Loucy (cell line): ENCODE measurements at regions not wholly inside any gene's neighbourhood (a gene's known extent, or its start where the extent isn't known, plus 50 kb on each side); places are given as distances from the start of the nearest gene placed in this dataset.

ENCODE experiments used
- H2AFZ ChIP-seq: fragments of 200-600 bp; sonication (generic); 2 replicates; pipeline ENCODE4 v1.6.0; 2016; ENCODE audit warnings: antibody characterized with exemption, mild to moderate bottlenecking, low read length, moderate library complexity
- H3F3A ChIP-seq: fragments of 200-600 bp; 2 replicates; pipeline ENCODE4 v1.6.0; 2016; ENCODE audit warnings: antibody characterized with exemption, low read depth, mild to moderate bottlenecking
- H3K27me3 ChIP-seq: fragments of 200-600 bp; sonication (generic); 2 replicates; pipeline ENCODE4 v1.6.1; 2014; ENCODE audit warnings: low read length, mild to moderate bottlenecking; ENCODE audit not compliant: insufficient read depth, poor library complexity, severe bottlenecking
- H3K36me3 ChIP-seq: fragments of 200-600 bp; sonication (generic); 2 replicates; pipeline ENCODE4 v1.6.1; 2016; ENCODE audit warnings: low read length; ENCODE audit not compliant: insufficient read depth
- H3K4me1 ChIP-seq: fragments of 200-600 bp; sonication (generic); 2 replicates; pipeline ENCODE4 v1.5.1; 2014; ENCODE audit warnings: low read length, mild to moderate bottlenecking; ENCODE audit not compliant: insufficient read depth, poor library complexity, severe bottlenecking
- H3K4me2 ChIP-seq: fragments of 200-600 bp; sonication (generic); 2 replicates; pipeline ENCODE4 v1.6.0; 2014; ENCODE audit warnings: antibody characterized with exemption, low read length, low read depth, mild to moderate bottlenecking; ENCODE audit not compliant: poor library complexity, severe bottlenecking
- H3K4me3 ChIP-seq: fragments of 200-600 bp; sonication (generic); 2 replicates; pipeline ENCODE4 v1.5.1; 2014; ENCODE audit warnings: low read length, mild to moderate bottlenecking, mixed read lengths; ENCODE audit not compliant: poor library complexity, severe bottlenecking
- H3K79me2 ChIP-seq: fragments of 200-600 bp; sonication (generic); 2 replicates; pipeline ENCODE4 v1.6.1; 2014; ENCODE audit warnings: low read length; ENCODE audit not compliant: insufficient read depth
- H3K9ac ChIP-seq: fragments of 200-600 bp; sonication (generic); 2 replicates; pipeline ENCODE4 v1.6.0; 2014; ENCODE audit warnings: mild to moderate bottlenecking, low read depth, low read length, moderate library complexity; ENCODE audit not compliant: poor library complexity, severe bottlenecking
- H3K9me2 ChIP-seq: fragments of 200-600 bp; sonication (generic); replicated peaks from 2 replicates; pipeline ENCODE4 v1.6.1; 2016; ENCODE audit warnings: low read depth, low read length, mixed read lengths
- H3K9me3 ChIP-seq: fragments of 200-600 bp; sonication (generic); 2 replicates; pipeline ENCODE4 v1.6.1; 2014; ENCODE audit warnings: mild to moderate bottlenecking, antibody characterized with exemption, low read length, low read depth; ENCODE audit not compliant: insufficient read depth
- H4K20me1 ChIP-seq: fragments of 200-600 bp; sonication (generic); 2 replicates; pipeline ENCODE4 v1.6.0; 2014; ENCODE audit warnings: antibody characterized with exemption, low read length, mild to moderate bottlenecking; ENCODE audit not compliant: insufficient read depth, poor library complexity, severe bottlenecking
- EZH2phosphoT487 ChIP-seq: fragments of 200-600 bp; IDR thresholded peaks from 2 replicates; pipeline ENCODE4 v1.6.1; 2018; ENCODE audit warnings: antibody characterized with exemption, mild to moderate bottlenecking, moderate library complexity, borderline replicate concordance
- TF ChIP-seq, protein P1 (sequence below): fragments of 200-600 bp; sonication (generic); conservative IDR thresholded peaks from 2 replicates; pipeline ENCODE4 v1.5.1; 2014; ENCODE audit warnings: mild to moderate bottlenecking, antibody characterized with exemption, low read length

DNA sequence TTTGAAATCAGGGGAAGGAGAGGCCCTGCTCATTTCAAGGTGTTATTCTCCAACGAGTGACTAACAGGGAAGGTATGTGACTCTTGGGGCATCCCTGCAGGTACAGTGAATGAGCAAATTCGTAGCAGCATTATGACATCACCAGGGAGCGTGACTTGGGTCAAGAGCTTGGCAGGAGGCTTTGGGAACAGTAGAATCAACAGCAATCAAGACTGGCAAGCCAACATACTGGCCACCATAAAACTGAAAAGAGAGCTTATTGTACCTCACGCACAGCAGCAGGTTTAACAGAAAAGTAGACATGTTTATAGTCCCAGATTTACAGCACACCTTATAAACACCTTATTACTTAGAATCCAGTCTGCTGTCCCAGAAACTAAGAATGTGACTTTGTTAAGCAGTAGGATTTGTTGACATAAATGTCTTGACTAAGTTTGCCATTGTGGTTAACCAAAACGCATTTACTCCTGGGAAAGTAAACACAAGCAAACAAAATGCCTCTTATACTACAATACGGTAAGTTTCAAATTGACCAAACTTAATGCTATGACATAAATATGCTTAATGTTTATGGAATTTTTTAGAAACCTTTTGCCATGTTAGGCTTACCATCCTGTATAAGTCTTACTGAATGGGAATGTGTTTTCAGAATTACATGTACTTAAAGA lies 297.8 kb downstream of the NPR3 start:
- TF ChIP-seq, protein P1, sequence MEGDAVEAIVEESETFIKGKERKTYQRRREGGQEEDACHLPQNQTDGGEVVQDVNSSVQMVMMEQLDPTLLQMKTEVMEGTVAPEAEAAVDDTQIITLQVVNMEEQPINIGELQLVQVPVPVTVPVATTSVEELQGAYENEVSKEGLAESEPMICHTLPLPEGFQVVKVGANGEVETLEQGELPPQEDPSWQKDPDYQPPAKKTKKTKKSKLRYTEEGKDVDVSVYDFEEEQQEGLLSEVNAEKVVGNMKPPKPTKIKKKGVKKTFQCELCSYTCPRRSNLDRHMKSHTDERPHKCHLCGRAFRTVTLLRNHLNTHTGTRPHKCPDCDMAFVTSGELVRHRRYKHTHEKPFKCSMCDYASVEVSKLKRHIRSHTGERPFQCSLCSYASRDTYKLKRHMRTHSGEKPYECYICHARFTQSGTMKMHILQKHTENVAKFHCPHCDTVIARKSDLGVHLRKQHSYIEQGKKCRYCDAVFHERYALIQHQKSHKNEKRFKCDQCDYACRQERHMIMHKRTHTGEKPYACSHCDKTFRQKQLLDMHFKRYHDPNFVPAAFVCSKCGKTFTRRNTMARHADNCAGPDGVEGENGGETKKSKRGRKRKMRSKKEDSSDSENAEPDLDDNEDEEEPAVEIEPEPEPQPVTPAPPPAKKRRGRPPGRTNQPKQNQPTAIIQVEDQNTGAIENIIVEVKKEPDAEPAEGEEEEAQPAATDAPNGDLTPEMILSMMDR = no peak
- TF ChIP-seq EZH2phosphoT487 = no peak
- H3K9me3 ChIP-seq = no peaks in the 10 kb centered on the region
- no peaks in the 10 kb centered on the region for H3F3A ChIP-seq
- H3K36me3 ChIP-seq = no peaks in the 10 kb centered on the region
- H3K4me2 ChIP-seq = no peak overlapping the region
- no peak overlapping the region for H3K4me3 ChIP-seq
- no peak overlapping the region for H3K9ac ChIP-seq
- no peaks in the 10 kb centered on the region for H3K27me3 ChIP-seq
- H3K79me2 ChIP-seq = no peaks in the 10 kb centered on the region
- H4K20me1 ChIP-seq = no peaks in the 10 kb centered on the region
- H3K9me2 ChIP-seq = no peaks in the 10 kb centered on the region
- no peaks in the 10 kb centered on the region for H3K4me1 ChIP-seq
- H2AFZ ChIP-seq = no peak overlapping the region

DNA sequence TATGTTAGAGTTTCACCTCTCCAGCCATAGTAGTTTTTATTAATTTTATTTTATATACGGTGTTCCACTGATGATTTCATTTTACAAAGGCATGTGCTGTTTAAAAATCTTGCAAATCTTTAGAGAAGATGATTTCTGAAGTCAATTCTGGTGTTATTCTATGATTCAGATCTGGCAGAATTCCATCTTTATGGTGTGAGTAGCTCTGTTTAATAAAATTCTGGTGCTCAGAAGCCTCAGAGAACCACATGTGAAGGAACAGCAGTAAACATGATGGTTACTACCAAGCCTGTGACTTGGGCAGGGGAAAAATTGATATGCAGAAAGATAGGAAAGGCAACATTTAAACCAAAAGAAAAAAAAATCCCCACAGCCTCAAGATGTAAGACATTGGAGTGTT lies 299.7 kb downstream of the NPR3 start:
- TF ChIP-seq, protein P1 = no peak
- H3F3A ChIP-seq = no peaks in the 10 kb centered on the region
- no peak overlapping the region for H2AFZ ChIP-seq

DNA sequence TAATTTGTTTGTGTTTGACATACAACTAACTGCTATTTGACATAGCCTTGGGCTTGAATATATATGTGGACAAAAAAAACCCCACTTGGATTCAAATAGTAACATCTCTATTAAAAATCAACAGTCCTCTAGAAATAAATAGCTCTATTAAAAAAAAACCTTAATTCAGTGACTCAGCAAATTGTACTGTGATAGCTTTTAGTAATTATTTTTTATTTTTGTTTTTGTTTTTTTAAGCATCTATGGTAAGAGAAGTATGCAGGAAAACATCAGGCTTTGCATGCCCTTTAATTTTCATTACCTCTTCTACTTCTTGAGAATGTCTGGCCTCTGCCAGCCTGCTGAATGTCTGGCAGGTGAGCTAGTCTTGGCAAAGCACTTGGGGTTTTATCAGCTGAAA lies 300.7 kb downstream of the NPR3 start:
- Histone ChIP-seq H3K9me3 (0 out of 2 replicates have a peak, but pooled peaks cover 6% of the 10 kb centered on the region), H4K20me1 (no peaks in the 10 kb centered on the region), H3K36me3 (no peaks in the 10 kb centered on the region), H3K4me3 (no peak overlapping the region), H3K27me3 (no peaks in the 10 kb centered on the region), H3K9me2 (no peaks in the 10 kb centered on the region), H3K4me2 (no peak overlapping the region), H3K79me2 (no peaks in the 10 kb centered on the region), H2AFZ (no peak overlapping the region), H3F3A (no peaks in the 10 kb centered on the region), H3K9ac (no peak overlapping the region), H3K4me1 (no peaks in the 10 kb centered on the region)
- no peak for TF ChIP-seq EZH2phosphoT487
- TF ChIP-seq, protein P1 = no peak

More for the DNA sequence above, 299.7 kb downstream of the NPR3 start:
- H3K27me3 ChIP-seq = no peaks in the 10 kb centered on the region
- no peak overlapping the region for H3K9ac ChIP-seq
- H4K20me1 ChIP-seq = no peaks in the 10 kb centered on the region
- H3K79me2 ChIP-seq = no peaks in the 10 kb centered on the region
- H3K4me2 ChIP-seq = no peak overlapping the region
- H3K9me3 ChIP-seq = 0 out of 2 replicates have a peak, but pooled peaks cover 6% of the 10 kb centered on the region
- H3K4me3 ChIP-seq = no peak overlapping the region
- H3K9me2 ChIP-seq = no peaks in the 10 kb centered on the region
- no peaks in the 10 kb centered on the region for H3K4me1 ChIP-seq
- no peaks in the 10 kb centered on the region for H3K36me3 ChIP-seq
